ENCODE measurements at regions not wholly inside any gene's neighbourhood (a gene's known extent, or its start where the extent isn't known, plus 50 kb on each side); places are given as distances from the start of the nearest gene placed in this dataset.

GRCh38 chr13:34002141-34002540, 184.2 kb downstream of the RFC3 start:
- Histone ChIP-seq H2AFZ (ENCODE audit: low read depth, low read length) (no peak overlapping the region), H3K9me1 (replicated peaks; ENCODE audit: control insufficient read depth, extremely low read depth, insufficient read depth, low read length) (no peaks in the 10 kb centered on the region), H3K36me3 (ENCODE audit: control insufficient read depth in 2 of 2, extremely low read depth in 1 of 2, insufficient read depth in 2 of 2, low read length in 2 of 2) (no peaks in the 10 kb centered on the region), H3K4me3 (replicated peaks in 1 of 3; ENCODE audit: insufficient read depth in 1 of 3, low read depth in 1 of 3, low read length in 3 of 3) (no peak overlapping the region), H3K4me1 (ENCODE audit: control insufficient read depth, extremely low read depth, insufficient read depth, low read length) (no peaks in the 10 kb centered on the region), H4K20me1 (replicated peaks; ENCODE audit: control insufficient read depth, extremely low read depth, insufficient read depth, low read length) (no peaks in the 10 kb centered on the region), H3K79me2 (ENCODE audit: control insufficient read depth, insufficient read depth, low read length) (no peaks in the 10 kb centered on the region), H3K9me3 (replicated peaks; ENCODE audit: control insufficient read depth, insufficient read depth, low read length) (no peaks in the 10 kb centered on the region), H3K27ac (ENCODE audit: insufficient read depth, low read depth, low read length) (no peak overlapping the region), H3K27me3 (ENCODE audit: control insufficient read depth in 2 of 2, insufficient read depth in 2 of 2, low read length in 2 of 2) (no peaks in the 10 kb centered on the region), H3K9ac (replicated peaks; ENCODE audit: extremely low read depth, insufficient read depth, low read length) (no peak overlapping the region), H3K4me2 (ENCODE audit: insufficient read depth, low read length) (no peak overlapping the region)
- dilution Hi-C loops (cut with MboI; ENCODE audit: extremely low pct_ligation_motif_present, low sequenced_read_pairs) (no loop called here), intact Hi-C loops (cut with micrococcal nuclease) (loop anchor here (10.0 kb wide), 1 partner anchor 47 kb away; no protein-coding TSS in a partner anchor)
- no peak for DNase-seq (ENCODE audit: low read depth, low spot score)
- ChIA-PET CTCF (no interaction called here), POLR2A (no interaction called here)
- TF ChIP-seq MYC (IDR thresholded peaks at IDR 0.05; ENCODE audit: low read depth, low read length) = no peak
- no peak for TF ChIP-seq FOS (IDR thresholded peaks at IDR 0.05; ENCODE audit: borderline replicate concordance, insufficient read depth, low read length)
- TF ChIP-seq JUN (IDR thresholded peaks at IDR 0.05; ENCODE audit: borderline replicate concordance, insufficient read depth, insufficient read length, low read depth) = no peak
- TF ChIP-seq GATA2 (IDR thresholded peaks at IDR 0.05; ENCODE audit: insufficient read depth, insufficient read length, low read depth, low read length) = no peak
- TF ChIP-seq POLR2AphosphoS5 (IDR thresholded peaks at IDR 0.05; ENCODE audit: insufficient read depth, low read depth, low read length) = no peak
- no peak for TF ChIP-seq EZH2 (IDR thresholded peaks at IDR 0.05; ENCODE audit: borderline replicate concordance, low read depth, low read length, severe bottlenecking)
- TF ChIP-seq POLR2A (IDR thresholded peaks at IDR 0.05; ENCODE audit: low read depth, low read length) = no peak
- TF ChIP-seq MAX (IDR thresholded peaks at IDR 0.05; ENCODE audit: insufficient read depth, insufficient read length) = no peak
- TF ChIP-seq CTCF (IDR thresholded peaks at IDR 0.05; ENCODE audit: extremely low read depth in 1 of 2, insufficient read depth in 1 of 2, low read depth in 1 of 2, low read length in 2 of 2) = no peak
- BruUV-seq (replicated peaks) = no TSS peak
- no peak for FAIRE-seq
